Stomach (tissue), 4 donors: ENCODE measurements at regions not wholly inside any gene's neighbourhood (a gene's known extent, or its start where the extent isn't known, plus 50 kb on each side); places are given as distances from the start of the nearest gene placed in this dataset.

Experiments
- EP300 ChIP-seq: sonication (generic); formaldehyde crosslinking; IDR thresholded peaks from one replicate; pipeline ENCODE4 v1.6.1; 2017; ENCODE audit warnings: antibody characterized with exemption
- POLR2A ChIP-seq, 4 donors: fragments of 450-650 bp; IDR thresholded peaks; one replicate each; pipeline ENCODE4 v1.6.1; 2016; ENCODE audit warnings: antibody characterized with exemption in 4 of 4, control low read depth in 2 of 4, mild to moderate bottlenecking in 1 of 4, moderate library complexity in 1 of 4
- POLR2AphosphoS5 ChIP-seq, 3 donors: sonication (generic); formaldehyde crosslinking; IDR thresholded peaks; one replicate each; pipeline ENCODE4 v1.6.1; 2016; ENCODE audit warnings: antibody characterized with exemption in 3 of 3
- TF ChIP-seq, protein P1 (sequence below), 7 experiments: fragments of 450-650 bp in 4 of 7; fragments of 200-600 bp in 3 of 7; sonication (generic) in 3 of 7; IDR thresholded peaks; one replicate each; pipeline ENCODE4 v1.5.1; 2016 to 2019; ENCODE audit warnings: antibody characterized with exemption in 7 of 7, control low read depth in 2 of 7, mild to moderate bottlenecking in 1 of 7

DNA sequence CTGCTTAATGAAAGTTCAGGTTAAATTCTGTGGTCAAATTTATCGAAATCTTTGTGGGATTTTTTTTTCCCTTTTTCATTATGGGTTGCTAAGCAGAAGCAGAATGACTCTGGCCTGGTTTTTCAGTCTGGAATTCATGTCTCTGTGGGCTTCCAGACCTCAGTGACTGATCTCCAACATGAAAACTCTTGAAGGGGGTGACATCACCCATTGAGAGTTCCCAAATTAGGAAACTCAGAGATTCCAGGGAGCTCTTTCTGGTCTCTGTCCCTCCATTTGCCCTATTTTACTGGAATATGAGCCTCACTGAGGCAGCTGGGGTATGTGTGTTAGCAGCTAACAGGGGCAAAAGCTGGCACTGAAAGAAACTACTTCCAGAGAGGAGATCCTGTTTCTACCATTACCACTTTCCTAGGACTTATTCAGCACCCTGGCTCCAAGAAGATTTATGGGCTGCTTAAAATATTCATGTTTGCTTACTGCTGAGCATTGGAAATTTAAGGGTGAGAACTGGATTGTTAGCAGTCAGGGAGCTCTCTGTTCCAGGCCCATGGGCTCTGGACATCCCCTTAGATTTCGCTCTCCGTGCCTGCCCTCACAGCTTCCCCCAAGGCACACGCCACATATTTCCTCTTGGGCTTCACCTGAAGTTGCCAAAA lies 203.4 kb upstream of the SPAG17 start:
- TF ChIP-seq, protein P1, sequence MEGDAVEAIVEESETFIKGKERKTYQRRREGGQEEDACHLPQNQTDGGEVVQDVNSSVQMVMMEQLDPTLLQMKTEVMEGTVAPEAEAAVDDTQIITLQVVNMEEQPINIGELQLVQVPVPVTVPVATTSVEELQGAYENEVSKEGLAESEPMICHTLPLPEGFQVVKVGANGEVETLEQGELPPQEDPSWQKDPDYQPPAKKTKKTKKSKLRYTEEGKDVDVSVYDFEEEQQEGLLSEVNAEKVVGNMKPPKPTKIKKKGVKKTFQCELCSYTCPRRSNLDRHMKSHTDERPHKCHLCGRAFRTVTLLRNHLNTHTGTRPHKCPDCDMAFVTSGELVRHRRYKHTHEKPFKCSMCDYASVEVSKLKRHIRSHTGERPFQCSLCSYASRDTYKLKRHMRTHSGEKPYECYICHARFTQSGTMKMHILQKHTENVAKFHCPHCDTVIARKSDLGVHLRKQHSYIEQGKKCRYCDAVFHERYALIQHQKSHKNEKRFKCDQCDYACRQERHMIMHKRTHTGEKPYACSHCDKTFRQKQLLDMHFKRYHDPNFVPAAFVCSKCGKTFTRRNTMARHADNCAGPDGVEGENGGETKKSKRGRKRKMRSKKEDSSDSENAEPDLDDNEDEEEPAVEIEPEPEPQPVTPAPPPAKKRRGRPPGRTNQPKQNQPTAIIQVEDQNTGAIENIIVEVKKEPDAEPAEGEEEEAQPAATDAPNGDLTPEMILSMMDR (IDR thresholded peaks at IDR 0.05): no peak
- TF ChIP-seq POLR2A (IDR thresholded peaks at IDR 0.05): no peak
- TF ChIP-seq POLR2AphosphoS5 (IDR thresholded peaks at IDR 0.05): no peak
- no peak for TF ChIP-seq EP300
